H1 (cell line): ENCODE measurements at regions not wholly inside any gene's neighbourhood (a gene's known extent, or its start where the extent isn't known, plus 50 kb on each side); places are given as distances from the start of the nearest gene placed in this dataset.

Source experiments
- EZH2 ChIP-seq: fragments of 200-600 bp; sonication (generic); IDR thresholded peaks from 2 replicates; pipeline ENCODE4 v1.7.1; 2012; ENCODE audit warnings: low read depth, mild to moderate bottlenecking, moderate library complexity, low read length, inconsistent platforms; ENCODE audit not compliant: severe bottlenecking
- JUN ChIP-seq: IDR thresholded peaks from 2 replicates; pipeline ENCODE4 v1.6.1; 2011; ENCODE audit warnings: low read depth, mild to moderate bottlenecking, improper control_type of control experiment, low read length
- RXRA ChIP-seq: IDR thresholded peaks from 2 replicates; pipeline ENCODE4 v1.6.1; 2011; ENCODE audit warnings: low read depth, mild to moderate bottlenecking, low read length, moderate library complexity; ENCODE audit not compliant: insufficient read depth
- SIX5 ChIP-seq: IDR thresholded peaks from 2 replicates; pipeline ENCODE4 v1.6.1; 2011; ENCODE audit warnings: mild to moderate bottlenecking, low read depth, low read length
- SUZ12 ChIP-seq: fragments of 200-600 bp; sonication (generic); IDR thresholded peaks from 2 replicates; pipeline ENCODE4 v1.6.1; 2012; ENCODE audit warnings: mild to moderate bottlenecking, inconsistent platforms, low read length, moderate library complexity, mixed read lengths
- TF ChIP-seq, protein P1 (sequence below): fragments of 300-600 bp; sonication (generic); IDR thresholded peaks from 2 replicates; pipeline ENCODE4 v1.7.1; 2012; ENCODE audit warnings: low read length, moderate library complexity, mild to moderate bottlenecking, inconsistent platforms; ENCODE audit not compliant: insufficient replicate concordance

DNA sequence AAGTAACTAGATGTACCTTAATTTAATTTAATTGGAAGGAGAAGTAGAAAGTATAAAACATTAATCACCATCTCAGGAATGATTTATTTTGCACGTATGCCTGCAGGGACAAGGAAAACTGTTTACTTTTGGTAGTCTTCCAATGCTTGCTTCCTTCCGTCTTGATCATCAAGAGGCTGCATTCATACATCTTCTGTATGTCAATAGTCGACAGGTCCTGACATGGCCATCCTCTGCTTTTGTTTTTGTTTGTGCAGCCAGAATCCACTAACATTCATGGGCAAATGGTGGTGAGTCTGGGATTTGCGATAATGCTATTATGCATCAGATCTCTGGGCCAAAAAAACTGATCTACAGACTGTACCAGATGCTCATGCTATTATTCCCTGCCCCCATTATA is 56.6 kb upstream of the ZPLD1 start (continued):
- TF ChIP-seq, protein P1, sequence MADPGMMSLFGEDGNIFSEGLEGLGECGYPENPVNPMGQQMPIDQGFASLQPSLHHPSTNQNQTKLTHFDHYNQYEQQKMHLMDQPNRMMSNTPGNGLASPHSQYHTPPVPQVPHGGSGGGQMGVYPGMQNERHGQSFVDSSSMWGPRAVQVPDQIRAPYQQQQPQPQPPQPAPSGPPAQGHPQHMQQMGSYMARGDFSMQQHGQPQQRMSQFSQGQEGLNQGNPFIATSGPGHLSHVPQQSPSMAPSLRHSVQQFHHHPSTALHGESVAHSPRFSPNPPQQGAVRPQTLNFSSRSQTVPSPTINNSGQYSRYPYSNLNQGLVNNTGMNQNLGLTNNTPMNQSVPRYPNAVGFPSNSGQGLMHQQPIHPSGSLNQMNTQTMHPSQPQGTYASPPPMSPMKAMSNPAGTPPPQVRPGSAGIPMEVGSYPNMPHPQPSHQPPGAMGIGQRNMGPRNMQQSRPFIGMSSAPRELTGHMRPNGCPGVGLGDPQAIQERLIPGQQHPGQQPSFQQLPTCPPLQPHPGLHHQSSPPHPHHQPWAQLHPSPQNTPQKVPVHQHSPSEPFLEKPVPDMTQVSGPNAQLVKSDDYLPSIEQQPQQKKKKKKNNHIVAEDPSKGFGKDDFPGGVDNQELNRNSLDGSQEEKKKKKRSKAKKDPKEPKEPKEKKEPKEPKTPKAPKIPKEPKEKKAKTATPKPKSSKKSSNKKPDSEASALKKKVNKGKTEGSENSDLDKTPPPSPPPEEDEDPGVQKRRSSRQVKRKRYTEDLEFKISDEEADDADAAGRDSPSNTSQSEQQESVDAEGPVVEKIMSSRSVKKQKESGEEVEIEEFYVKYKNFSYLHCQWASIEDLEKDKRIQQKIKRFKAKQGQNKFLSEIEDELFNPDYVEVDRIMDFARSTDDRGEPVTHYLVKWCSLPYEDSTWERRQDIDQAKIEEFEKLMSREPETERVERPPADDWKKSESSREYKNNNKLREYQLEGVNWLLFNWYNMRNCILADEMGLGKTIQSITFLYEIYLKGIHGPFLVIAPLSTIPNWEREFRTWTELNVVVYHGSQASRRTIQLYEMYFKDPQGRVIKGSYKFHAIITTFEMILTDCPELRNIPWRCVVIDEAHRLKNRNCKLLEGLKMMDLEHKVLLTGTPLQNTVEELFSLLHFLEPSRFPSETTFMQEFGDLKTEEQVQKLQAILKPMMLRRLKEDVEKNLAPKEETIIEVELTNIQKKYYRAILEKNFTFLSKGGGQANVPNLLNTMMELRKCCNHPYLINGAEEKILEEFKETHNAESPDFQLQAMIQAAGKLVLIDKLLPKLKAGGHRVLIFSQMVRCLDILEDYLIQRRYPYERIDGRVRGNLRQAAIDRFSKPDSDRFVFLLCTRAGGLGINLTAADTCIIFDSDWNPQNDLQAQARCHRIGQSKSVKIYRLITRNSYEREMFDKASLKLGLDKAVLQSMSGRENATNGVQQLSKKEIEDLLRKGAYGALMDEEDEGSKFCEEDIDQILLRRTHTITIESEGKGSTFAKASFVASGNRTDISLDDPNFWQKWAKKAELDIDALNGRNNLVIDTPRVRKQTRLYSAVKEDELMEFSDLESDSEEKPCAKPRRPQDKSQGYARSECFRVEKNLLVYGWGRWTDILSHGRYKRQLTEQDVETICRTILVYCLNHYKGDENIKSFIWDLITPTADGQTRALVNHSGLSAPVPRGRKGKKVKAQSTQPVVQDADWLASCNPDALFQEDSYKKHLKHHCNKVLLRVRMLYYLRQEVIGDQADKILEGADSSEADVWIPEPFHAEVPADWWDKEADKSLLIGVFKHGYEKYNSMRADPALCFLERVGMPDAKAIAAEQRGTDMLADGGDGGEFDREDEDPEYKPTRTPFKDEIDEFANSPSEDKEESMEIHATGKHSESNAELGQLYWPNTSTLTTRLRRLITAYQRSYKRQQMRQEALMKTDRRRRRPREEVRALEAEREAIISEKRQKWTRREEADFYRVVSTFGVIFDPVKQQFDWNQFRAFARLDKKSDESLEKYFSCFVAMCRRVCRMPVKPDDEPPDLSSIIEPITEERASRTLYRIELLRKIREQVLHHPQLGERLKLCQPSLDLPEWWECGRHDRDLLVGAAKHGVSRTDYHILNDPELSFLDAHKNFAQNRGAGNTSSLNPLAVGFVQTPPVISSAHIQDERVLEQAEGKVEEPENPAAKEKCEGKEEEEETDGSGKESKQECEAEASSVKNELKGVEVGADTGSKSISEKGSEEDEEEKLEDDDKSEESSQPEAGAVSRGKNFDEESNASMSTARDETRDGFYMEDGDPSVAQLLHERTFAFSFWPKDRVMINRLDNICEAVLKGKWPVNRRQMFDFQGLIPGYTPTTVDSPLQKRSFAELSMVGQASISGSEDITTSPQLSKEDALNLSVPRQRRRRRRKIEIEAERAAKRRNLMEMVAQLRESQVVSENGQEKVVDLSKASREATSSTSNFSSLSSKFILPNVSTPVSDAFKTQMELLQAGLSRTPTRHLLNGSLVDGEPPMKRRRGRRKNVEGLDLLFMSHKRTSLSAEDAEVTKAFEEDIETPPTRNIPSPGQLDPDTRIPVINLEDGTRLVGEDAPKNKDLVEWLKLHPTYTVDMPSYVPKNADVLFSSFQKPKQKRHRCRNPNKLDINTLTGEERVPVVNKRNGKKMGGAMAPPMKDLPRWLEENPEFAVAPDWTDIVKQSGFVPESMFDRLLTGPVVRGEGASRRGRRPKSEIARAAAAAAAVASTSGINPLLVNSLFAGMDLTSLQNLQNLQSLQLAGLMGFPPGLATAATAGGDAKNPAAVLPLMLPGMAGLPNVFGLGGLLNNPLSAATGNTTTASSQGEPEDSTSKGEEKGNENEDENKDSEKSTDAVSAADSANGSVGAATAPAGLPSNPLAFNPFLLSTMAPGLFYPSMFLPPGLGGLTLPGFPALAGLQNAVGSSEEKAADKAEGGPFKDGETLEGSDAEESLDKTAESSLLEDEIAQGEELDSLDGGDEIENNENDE: no peak
- TF ChIP-seq EZH2 (no peak), RXRA (no peak), SUZ12 (no peak), SIX5 (no peak), JUN (no peak)
